ENCODE measurements at regions not wholly inside any gene's neighbourhood (a gene's known extent, or its start where the extent isn't known, plus 50 kb on each side); places are given as distances from the start of the nearest gene placed in this dataset.
"Not testable (repeated sequence)": the region's sequence is repeated elsewhere in the genome, so short reads cannot be mapped to it uniquely, and the experiment has no call there.

DNA sequence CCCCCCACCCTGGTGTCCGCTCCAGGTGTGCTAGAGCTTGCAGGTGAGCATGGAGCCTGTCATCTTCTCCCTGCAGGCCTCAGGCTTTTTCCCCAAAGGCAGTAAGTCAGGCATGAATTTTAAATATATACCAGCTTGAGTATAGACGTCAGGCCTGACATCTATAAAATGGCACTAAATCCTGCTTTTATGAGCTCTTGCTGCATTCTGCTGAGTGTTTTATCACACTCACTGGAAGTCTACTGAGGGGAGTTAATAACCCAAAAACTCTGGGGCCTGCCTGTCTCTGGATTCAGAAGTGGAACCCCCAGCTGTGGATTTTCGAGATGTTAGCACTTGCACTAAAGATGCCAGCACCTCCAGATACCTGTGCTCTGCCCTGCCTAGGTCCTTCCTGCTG is 133.4 kb upstream of the TOP1 start:
- no peak for DNase-seq

DNA sequence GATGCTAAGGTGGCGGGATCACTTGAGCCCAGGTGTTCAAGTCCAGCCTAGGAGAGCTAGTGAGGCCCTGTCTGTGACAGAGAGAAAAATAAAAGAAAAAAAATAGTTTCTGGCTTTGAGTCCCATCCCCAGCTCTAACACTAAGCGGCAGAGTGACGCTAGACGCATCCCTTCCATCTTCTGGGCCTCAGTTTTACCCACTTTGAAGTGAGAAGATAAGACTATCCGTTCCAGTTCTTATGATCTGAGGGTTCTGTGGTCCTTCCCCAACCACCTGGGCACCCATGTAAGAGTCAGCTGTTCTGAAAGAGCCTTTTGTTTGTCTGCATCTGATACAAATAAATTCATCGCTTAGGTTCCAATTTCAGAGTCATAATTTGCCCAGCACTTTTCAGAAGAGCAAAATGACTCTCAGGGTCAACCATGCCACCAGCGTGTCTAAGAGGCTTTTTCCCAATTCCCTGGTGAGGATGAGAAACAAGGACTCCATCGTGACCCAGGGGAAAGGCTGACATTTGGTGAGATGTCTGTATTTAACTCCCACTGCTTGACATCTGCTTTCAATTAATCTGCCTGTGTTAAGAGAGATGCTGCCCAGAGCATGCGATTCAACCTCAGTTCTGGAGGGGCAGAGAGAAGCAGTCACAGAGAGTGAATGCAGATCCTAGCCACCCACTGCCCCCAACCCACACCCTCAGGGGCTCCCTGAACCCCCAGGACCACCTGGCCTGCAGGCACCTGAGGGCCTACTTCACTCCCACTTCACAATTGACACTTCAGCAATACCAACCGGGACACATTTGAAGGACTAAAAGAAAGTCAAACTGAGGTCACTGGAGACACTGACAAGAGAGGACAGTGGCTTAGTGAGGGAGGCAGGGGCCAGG is 131.6 kb upstream of the TOP1 start:
- no peak for DNase-seq

DNA sequence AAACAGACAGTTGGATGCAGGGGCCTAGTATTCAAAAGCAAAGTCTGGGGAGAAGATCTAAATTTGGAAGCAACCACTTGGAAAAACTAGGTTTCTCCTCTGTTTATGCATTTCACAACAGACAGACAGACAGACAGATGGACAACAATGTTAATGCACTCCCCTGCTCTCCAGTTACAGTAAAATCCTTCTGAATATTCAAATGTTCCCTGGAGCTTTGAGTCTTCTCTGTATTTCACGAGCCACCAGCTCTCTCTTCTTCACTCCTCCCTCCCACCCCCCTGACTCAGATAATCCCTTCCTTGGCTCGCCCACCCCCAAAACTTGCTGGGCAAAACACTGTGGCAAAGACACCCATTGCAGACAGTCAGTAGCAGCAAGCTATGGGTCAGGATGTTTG is 129.3 kb upstream of the TOP1 start:
- DNase-seq = no peak

DNA sequence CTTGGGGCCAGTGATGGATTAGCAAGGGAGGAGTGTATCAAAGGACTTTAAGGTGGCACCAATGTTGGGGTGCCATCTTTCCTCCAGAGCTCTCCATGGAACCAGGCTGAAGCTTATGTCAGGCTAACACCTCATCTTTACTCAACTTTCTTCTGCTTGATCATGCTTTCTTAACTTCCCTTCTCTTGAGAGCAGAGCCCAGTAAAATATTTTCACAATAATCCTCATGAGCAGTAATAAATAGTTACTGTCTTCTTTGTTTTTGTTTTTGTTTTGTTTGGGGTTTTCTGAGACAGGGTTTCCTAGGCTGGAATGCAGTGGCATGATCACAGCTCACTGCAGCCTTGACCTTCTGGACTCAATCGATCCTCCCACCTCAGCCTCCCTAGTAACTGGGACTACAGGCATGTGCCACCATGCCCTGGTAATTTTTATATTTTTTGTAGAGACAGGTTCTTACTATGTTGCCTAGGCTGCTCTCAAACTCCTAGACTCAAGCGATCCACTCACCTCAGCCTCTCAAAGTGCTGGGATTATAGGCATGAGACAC is 127.9 kb upstream of the TOP1 start:
- no peak for DNase-seq

DNA sequence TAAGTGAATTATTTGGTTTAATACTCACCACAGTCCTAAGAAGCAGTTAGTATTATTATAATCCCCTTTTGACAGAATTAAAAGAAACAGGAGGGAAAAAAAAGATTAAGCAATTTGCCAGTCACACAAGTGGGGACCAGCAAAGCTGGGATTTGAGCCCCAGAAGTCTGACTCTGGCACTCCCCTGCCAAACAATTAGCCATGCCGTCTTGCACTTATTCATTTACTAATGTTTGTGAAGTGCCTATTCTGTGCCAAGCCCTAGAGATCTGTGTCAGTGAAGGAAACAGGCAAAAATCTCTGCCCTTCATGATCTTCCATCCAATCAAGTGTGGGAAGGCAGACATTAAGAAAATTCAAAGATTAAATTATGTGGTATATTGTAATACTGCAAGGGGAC is 126.0 kb upstream of the TOP1 start:
- no peak for DNase-seq

DNA sequence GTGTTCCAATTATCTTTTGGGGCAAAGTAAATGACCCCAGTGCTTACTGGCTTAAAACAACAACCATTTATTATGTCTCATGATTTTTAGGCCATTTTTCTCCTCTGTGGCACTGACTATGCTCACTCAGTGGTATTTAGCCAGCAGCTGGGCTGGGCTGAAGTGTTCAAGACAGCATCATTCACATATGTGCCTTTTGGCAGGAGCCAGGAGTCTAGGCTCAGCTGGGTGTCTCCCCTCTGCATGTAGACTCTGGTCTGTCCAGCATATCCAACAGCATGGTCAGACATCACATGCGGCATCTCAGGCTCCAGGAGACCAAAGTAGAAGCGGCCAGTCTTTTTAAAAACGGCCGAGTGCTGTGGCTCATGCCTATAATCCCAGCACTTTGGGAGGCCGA is 120.3 kb upstream of the TOP1 start:
- no peak for DNase-seq

DNA sequence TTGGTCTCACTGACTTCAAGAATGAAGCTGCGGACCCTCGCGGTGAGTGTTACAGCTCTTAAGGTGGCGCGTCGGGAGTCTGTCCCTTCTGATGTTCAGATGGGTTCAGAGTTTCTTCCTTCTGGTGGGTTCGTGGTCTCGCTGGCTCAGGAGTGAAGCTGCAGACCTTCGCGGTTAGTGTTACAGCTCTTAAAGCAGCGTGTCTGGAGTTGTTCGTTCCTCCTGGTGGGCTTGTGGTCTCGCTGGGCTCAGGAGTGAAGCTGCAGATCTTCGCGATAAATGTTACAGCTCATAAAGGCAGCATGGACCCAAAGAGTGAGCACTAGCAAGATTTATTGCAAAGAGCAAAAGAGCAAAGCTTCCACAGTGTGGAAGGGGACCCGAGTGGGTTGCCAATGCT is 119.1 kb upstream of the TOP1 start:
- DNase-seq = not testable (repeated sequence)

DNA sequence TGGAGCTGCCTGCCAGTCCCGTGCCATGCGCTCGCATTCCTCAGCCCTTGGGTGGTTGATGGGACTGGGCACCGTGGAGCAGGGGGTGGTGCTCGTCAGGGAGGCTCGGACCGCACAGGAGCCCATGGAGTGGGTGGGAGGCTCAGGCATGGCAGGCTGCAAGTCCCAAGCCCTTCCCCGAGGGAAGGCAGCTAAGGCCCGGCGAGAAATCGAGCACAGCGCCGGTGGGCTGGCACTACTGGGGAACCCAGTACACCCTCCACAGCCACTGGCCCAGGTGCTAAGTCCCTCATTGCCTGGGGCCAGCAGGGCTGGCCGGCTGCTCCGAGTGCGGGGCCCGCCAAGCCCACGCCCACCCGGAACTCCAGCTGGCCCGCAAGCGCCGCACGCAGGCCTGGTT is 118.2 kb upstream of the TOP1 start:
- DNase-seq = not testable (repeated sequence)

DNA sequence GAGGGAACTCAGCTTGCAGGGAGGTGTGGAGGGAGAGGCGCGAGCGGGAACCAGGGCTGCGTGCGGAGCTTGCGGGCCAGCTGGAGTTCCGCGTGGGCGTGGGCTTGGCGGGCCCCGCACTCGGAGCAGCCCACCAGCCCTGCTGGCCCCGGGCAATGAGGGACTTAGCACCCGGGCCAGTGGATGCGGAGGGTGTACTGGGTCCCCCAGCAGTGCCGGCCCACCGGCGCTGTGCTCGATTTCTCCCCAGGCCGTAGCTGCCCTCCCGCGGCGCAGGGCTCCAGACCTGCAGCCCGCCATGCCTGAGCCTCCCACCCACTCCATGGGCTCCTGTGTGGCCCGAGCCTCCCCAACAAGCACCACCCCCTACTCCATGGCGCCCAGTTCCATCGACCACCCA is 117.5 kb upstream of the TOP1 start:
- not testable (repeated sequence) for DNase-seq

DNA sequence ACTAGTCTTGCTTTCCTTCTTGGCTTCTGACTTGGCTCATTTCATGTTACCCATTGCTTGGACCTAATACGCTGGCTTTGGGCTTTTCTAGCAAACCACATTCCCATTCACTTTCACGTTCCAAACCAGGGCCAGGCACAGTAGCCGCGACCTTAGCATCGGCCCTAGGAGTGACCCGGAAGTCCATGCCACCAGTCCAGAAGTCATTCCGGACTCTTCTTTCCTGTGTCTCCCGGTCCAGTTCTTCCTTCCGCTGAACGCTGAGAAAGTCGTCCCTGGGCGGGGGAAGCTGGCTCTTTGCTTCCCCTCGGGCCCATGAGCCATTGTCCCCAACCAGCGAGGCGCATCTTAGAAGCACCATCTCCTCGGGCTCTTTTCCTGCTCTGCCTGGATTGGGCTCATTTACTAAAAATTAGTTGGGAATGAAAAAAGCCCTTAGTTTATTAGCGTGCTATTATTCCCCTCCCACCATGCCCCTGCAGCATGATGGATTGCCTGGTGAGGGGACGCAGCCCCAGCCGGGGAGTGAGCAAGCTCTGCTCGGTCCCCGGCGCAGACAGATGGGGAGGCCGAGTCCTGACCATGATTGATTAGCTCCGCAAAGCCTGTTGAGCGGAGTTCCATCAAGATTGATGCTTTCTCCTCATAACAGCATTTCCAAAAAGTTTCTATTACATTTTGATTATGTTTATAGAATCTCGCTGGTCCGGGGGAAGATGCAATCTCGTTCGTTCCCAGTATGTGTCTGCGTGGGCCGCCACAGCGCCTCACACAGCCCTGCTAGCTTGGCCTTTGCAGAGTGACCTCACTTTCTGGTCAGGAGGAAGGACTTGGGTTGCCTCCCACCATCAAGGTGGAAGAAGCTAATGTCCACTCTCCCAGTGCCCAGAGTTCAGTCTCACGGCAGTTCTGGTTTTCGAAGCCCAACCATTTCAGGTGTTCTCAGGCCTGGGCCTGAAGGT is 115.1 kb upstream of the TOP1 start:
- DNase-seq = no peak

DNA sequence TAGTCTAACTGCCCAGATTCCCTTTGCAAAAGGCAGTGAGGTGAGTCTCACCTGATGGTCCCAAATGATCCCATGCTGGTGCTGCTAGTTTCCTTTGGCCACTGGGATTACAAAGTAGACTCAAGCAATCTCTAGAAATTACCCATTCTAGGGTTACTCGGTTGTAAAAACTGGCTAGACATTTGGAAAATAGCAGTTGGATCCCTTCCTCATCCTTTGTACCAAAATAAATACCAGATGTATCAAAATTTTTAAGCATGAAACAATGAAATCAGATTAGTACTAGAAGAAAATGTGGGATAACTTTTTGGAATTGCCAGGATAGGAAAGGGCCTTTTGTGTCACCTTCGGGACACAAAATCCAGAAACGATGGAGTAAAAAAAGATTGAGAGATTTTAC is 112.9 kb upstream of the TOP1 start:
- no peak for DNase-seq

DNA sequence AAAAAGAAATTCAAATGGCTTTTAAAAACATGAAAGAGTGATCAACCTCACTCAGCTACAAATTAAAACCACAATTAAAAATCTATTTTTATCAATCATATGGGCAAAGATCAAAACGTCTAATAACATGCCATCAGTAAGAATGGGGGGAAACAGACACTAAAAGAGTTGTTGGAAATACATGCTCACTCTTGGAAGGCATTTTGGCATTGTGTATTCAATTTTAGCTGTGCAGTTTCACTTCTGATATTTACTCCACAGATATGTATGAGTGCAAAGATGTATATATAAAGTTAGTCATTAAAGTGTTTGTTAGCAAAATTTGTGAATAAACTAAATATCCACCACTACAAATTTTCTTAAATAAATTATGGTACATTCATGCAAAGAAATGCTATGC is 112.3 kb upstream of the TOP1 start:
- DNase-seq = no peak

DNA sequence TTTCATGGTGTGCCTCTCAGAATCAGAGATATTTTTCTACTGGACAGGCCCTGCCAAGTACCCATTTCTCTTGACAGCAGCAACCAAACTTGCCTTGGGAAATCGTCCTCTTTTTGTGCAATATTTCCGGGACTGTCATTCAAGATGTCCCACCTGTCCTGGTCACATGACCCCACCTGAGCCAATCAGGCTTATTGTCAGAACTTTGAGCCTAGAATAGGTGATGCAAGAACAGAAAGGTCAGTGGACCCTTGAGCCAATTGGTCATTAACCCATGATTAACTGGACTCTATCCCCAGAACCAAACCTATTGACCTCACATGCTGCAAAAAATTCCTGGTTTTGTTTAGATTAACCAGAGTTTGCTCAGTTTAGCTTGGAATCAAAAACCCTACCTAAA is 108.3 kb upstream of the TOP1 start:
- DNase-seq = no peak

DNA sequence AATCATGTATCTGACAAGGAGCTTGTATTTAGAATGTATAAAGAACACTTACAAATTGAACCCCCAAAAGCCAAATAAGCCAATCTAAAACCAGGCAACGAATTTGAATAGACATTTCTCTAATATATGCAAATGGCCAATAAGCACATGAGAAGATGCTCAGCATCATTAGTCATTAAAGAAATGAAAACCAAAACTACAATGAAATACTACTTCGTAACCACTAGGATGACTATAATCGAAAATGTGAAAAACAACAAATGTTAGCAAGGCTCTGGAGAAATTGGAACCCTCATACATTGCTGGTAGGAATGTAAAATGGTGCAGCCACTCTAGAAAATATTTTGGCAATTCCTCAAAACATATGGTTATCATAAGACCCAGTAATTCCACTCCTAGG is 105.8 kb upstream of the TOP1 start:
- DNase-seq = no peak

DNA sequence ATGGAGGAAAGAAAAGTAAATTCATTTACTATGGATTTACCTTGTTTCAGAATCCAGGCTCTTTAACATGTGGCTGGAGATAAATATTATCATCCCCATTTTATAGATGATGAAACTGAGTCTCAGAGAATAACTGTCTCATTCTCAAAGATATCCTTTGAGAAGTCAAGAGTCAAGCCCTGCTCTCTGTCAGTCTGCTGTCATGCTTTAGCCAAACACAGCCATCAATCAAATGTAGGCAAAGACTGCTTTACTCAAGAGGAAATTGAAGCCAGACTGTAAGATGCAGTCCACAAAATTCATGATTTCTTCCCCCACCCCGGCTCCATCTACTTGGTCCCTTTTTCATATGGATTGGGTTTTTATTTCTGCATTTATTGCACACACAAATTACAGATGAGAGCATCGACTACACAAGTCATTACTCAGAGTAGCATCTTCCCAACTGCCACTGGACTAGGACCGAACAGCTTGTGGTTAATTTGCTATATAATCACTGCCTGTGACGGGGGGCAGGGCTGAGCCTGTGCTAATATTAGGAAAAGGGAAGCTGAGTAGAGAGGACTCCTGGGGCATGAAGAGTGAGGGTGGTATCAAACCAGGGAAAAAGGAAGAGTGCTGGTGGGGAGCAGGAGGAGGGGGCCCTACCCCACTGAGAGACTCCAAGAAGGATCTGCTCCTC is 102.7 kb upstream of the TOP1 start:
- DNase-seq = no peak

DNA sequence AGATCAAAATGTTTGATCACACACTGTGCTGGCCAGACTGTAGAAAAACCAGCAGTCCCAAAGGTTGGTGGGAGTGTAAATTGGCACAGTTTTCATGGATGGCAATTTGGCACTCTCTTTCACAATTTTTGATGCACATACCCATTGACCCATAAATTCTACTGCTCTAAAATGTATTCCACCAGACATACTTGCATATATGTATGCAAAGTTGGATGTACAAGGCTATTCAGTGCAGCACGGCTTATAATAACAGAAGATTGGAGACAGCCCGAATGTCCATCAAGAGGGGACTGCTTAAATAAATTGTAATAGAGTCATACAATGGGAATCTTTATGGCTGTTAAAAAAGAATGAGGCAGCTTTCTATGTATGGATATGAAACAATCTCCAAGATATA is 101.7 kb upstream of the TOP1 start:
- DNase-seq = no peak

DNA sequence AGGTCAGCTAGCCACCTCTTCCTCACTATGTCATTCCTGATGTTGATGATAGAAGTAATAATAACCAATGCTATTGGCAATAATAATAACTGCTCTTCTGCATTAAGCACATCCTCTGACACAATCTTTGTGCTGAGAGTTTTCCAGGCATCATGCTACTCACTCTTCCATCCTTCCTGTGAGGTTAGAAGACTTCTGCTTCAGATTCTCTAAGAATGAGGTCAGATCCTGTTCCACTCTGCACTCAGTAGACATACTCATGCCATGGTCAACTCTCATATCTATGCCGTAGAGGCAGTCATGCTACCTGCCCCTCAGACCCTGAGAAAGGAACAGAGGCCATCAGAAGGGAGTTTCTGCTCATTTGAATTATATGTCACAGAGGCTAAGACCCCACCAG is 98.1 kb upstream of the TOP1 start:
- no peak for DNase-seq

DNA sequence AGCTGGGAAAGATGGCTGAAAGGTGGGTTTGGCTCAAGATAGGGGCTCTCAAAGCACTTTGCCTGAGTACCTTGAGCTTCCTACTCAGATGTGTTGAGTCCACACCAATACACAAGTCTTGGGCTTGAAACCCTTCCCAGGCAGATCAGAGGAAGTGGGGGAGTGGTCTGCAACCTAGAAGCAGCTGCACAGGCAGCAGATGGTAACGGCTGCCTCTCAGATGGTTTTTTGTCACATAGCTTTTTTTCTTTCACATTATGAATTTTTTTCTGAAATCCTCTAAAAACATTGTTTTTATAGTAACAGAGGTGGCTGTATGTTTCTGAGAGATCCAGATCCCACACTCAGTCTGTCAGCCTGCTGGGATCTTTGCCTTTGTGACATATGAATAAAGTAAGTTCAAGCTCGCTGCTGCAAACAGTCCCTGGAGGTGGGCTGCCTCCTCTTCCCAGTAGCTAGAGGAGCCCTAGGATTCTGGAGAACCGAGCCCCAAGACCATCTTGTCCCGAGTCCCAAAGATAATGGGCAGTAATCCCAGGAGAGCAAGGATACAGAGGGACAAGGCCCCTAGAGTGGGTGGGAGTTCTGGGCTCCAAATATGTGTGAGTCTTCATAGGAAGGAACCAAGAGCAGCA is 97.1 kb upstream of the TOP1 start:
- no peak for DNase-seq

DNA sequence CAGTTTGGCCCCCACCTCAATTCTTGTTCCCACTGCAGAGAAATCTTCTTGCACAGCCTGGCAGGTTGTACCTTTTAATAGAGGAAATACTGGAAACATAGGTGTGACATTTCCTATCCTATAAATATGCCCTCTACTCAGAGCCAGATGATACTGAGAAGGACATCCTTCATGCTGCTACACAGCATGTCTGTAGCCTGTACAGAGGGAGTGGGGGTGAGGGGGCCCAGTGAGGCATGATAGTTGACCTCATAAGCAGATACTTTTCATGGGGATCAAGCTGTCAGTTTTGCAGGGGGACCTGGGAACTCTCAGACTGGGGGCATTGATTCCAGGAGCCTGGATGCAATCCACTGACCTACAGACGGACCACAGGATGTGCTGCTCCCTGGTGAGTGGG is 96.2 kb upstream of the TOP1 start:
- no peak for DNase-seq

DNA sequence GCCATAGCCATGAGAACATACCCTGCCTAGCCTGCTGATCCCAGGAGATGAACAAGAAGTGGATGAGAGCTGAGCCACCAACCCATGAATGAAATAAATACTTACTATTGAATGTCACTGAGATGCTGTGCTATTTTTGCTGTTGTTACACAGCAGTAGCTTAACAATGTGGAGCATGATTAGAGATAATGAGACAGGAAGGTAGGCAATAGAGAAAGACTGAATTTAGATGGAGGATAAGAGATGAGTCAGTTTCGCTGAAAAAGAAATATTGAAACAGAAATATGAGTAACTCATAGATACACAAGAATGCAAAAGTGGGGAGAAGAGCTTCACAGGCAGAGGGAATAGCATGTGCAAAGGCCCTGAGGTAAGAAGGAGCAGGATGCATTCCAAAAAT is 94.9 kb upstream of the TOP1 start:
- no peak for DNase-seq

DNA sequence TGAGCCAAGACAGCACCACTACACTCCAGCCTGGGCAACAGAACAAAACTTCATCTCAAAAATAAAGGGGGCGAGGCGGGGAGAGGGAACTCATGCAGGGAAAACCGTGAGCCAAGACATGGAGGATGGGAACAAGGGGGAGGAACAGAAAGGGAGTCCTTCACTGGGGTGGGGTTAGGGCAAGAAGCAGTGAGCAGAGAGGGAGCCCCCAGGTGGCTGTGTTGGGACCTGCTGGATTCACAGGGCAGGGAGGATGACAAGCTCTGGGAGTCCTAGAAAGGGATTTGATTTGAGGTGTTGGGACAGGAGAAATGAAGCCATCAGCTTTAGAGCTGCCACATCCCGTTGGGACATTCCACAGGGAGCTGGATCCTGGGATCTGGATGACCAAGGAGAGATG is 90.6 kb upstream of the TOP1 start:
- no peak for DNase-seq

DNA sequence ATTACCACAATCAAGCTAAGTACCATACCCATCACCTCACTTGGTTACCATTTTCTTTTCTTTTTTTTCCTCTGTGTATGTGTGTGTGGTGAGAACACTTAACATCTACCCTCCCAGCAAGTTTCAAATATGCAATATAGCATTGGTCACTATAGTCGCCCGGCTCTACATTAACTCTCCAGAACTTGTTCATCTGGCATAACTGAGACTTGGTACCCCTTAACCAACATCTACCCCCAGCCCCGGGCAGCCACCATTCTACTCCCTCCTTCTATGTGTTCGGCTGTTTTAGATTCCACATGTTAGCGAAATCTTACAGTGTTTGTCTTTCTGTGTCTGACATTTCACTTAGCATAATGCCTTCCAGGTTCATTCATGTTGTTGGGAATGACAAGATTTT is 89.0 kb upstream of the TOP1 start:
- DNase-seq = no peak

DNA sequence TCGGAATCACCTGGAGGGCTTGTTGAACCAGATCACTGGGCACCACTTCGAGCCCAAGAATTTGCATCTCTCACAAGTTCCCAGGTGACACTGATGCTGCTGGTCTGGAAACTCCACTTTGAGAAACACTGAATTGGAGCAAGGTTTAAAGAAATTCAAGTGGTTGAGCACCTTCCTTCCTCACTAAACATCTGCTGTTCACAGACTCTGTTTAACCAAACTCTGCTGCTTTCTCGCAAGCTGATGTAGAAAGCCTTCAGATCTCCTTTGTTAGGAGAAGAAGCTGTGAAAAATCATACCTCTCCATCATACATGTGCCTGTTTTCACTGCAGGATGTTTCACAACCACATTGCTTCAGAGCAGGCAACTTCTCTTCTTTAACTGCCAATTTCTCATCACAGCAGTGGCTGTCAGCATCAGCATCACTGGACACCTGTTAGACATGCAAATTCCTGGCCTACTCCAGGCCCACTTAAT is 87.5 kb upstream of the TOP1 start:
- DNase-seq = no peak

Measured in 8988T (cell line).